Neural crest cell (in vitro differentiated cells): ENCODE measurements at regions not wholly inside any gene's neighbourhood (a gene's known extent, or its start where the extent isn't known, plus 50 kb on each side); places are given as distances from the start of the nearest gene placed in this dataset.

Experiments
- DNase-seq: peaks from one replicate; pipeline ENCODE4 v3.0.0; 2021; ENCODE audit warnings: low read depth, mixed read lengths, low spot score
- H3K27ac Mint-ChIP-seq: one replicate; pipeline ENCODE4 v1.8.0; 2021; ENCODE audit warnings: mild to moderate bottlenecking, mixed read lengths; ENCODE audit not compliant: unreplicated experiment
- H3K27me3 Mint-ChIP-seq: 2 replicates; pipeline ENCODE4 v1.8.0; 2021; ENCODE audit warnings: low read depth, mild to moderate bottlenecking, mixed read lengths
- H3K36me3 Mint-ChIP-seq: 2 replicates; pipeline ENCODE4 v1.8.0; 2021; ENCODE audit warnings: low read depth, mild to moderate bottlenecking, mixed read lengths
- H3K4me1 Mint-ChIP-seq: 2 replicates; pipeline ENCODE4 v1.8.0; 2021; ENCODE audit warnings: mixed read lengths
- H3K4me3 Mint-ChIP-seq: one replicate; pipeline ENCODE4 v1.8.0; 2021; ENCODE audit warnings: mild to moderate bottlenecking, mixed read lengths
- H3K9me3 Mint-ChIP-seq: 2 replicates; pipeline ENCODE4 v1.8.0; 2021; ENCODE audit warnings: mixed read lengths
- TF ChIP-seq, protein P1 (sequence below): fragments of 200-600 bp; sonication (generic); conservative IDR thresholded peaks from 2 replicates; pipeline ENCODE4 v1.5.0; 2021; ENCODE audit warnings: antibody characterized with exemption, mild to moderate bottlenecking

DNA sequence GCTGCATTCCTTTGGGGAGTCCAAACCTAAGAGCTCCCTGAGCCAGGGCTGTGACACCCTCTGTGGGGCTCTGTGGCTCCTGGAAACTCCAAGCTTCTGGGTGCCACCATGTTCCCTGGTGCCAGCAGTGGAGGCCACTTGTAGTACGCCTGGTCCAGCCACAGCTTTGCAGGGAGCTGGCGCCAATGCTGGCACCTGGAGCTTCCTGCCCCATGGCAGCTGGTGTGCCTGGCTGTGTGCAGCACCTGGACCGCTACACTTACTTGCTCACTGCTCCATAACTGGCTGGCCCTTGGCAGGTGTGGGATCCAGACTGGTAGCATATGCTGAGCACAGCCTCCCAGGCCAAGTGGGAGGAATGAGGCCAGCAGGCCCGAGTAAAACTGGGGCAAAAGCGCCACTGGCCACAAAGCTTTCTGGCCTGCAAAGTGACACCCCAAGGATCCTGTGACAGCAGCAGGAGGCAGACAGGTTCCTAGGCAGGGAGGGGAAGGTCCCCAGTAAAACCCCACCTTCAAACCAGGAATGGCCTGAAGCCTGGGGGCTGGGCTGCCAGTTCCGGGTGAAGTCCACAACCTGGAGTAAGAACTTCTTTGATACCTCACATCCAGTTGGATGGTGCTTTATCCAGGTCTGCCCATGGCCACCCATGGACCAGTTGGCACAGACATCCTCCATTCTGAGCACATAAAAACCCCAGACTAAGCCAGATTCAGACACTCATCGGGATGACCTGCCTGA is 461.0 kb downstream of the TBC1D32 start:
- no peak overlapping the region for H3K4me3 Mint-ChIP-seq
- H3K27me3 Mint-ChIP-seq: peaks cover 16% of the 10 kb centered on the region
- H3K27ac Mint-ChIP-seq: no peak overlapping the region
- H3K9me3 Mint-ChIP-seq: no peaks in the 10 kb centered on the region
- DNase-seq: no peak
- H3K4me1 Mint-ChIP-seq: no peaks in the 10 kb centered on the region
- H3K36me3 Mint-ChIP-seq: no peaks in the 10 kb centered on the region
- TF ChIP-seq, protein P1, sequence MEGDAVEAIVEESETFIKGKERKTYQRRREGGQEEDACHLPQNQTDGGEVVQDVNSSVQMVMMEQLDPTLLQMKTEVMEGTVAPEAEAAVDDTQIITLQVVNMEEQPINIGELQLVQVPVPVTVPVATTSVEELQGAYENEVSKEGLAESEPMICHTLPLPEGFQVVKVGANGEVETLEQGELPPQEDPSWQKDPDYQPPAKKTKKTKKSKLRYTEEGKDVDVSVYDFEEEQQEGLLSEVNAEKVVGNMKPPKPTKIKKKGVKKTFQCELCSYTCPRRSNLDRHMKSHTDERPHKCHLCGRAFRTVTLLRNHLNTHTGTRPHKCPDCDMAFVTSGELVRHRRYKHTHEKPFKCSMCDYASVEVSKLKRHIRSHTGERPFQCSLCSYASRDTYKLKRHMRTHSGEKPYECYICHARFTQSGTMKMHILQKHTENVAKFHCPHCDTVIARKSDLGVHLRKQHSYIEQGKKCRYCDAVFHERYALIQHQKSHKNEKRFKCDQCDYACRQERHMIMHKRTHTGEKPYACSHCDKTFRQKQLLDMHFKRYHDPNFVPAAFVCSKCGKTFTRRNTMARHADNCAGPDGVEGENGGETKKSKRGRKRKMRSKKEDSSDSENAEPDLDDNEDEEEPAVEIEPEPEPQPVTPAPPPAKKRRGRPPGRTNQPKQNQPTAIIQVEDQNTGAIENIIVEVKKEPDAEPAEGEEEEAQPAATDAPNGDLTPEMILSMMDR: no peak

DNA sequence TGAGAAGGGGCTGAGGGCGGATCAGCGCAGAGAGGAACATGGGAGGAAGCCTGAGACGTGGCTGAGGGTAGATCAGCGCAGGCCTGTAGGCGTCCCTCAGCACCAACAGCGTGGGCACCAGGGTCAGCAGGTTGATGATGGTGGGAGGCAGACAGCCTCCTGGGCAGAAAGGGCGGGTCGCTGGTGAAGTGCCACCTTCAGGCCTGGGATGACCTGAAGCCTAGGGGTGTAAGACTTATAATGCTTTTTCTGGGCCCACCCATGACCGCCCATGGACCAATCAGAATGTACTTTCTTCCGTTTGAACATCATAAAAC is 462.1 kb downstream of the TBC1D32 start:
- H3K27ac Mint-ChIP-seq: no peak overlapping the region
- no peak overlapping the region for H3K4me3 Mint-ChIP-seq
- DNase-seq: no peak
- H3K9me3 Mint-ChIP-seq: no peaks in the 10 kb centered on the region
- TF ChIP-seq, protein P1: no peak
- H3K27me3 Mint-ChIP-seq: peaks cover 20% of the 10 kb centered on the region
- no peaks in the 10 kb centered on the region for H3K36me3 Mint-ChIP-seq
- no peaks in the 10 kb centered on the region for H3K4me1 Mint-ChIP-seq

DNA sequence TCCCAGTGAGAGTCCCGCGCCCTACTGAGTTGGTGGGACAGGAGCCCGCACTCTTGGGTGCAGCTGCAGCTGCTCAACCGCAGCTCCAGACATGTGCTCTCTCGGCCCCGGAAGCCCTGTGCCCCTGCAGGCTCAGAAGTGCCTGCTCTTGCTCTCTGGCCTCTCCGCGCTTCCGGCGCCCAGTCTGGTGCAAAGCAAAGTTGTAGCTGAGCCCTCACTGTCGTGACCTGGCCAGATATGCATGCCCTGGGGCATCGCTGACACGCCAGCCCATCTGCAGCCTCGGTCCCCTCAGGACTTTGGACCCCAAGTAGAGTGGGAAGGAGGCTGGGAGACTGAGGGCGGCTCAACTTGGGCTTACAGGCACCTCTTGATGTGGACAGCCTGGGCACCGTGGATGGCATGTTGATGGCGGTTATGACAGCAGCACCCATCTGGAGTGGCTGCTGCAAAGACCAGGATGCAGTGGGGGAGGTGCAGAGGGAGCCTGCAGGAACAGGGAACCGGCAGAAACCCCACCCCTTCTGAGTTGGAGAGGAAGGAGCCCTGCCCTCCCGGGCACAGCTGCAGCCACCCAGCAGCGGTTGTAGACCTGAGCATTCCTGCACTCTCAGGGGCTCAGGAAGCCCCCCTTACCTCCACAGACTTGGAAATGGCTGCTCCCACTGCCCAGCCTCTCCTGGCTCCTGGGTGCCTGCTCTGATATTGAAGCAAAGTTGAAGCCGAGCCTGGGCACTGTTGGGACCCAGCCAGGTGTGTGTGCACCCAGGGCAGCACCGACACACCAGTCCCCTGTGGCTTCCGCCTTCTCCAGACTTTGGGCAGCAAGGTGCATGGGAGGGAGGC is 462.6 kb downstream of the TBC1D32 start:
- Mint-ChIP-seq H3K27ac (no peak overlapping the region), H3K36me3 (no peaks in the 10 kb centered on the region), H3K4me3 (no peak overlapping the region), H3K9me3 (no peaks in the 10 kb centered on the region), H3K4me1 (no peaks in the 10 kb centered on the region), H3K27me3 (peaks cover 22% of the 10 kb centered on the region)
- no peak for DNase-seq
- TF ChIP-seq, protein P1: no peak

DNA sequence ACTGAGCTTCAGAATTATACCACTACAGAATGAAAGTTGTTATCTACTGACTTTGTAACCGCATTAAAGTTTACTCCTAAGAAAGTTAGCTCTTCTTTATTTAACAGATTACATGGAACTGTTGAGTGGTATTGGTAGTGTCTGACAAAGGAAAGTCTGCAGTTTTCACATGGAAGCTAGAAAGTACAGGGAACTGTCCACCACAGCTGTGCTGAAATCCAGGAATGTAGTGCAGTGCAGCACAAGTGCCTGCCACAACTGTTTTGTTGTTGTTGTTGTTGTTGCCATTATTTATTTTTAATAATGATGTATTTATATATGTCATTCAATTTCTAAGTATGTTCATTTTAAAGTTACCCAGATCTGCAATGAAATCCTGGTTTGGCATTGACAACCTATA is 464.9 kb downstream of the TBC1D32 start:
- H3K4me3 Mint-ChIP-seq: no peak overlapping the region

DNA sequence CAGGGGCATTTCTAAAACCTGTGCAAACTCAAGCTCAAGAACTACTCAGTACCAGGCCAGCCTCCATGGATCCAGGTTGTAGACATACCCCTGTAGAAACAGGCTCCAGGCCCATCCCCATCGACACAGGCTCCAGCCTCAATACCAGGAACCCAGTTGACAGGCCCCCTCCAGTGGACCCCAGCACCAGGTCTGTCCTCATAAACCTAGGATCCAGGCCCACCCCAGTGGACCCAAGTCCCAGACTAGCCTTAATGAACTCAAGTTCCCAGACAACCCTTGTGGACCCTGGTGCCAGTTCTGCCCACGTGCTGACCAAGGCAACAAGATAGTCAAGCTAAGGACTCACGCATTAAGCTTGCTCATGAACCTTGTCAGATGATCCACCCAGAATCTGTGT is 476.9 kb downstream of the TBC1D32 start:
- H3K27ac Mint-ChIP-seq: no peak overlapping the region
- TF ChIP-seq, protein P1: no peak
- H3K4me1 Mint-ChIP-seq: no peaks in the 10 kb centered on the region
- H3K4me3 Mint-ChIP-seq: no peak overlapping the region
- no peaks in the 10 kb centered on the region for H3K36me3 Mint-ChIP-seq
- DNase-seq: no peak
- no peaks in the 10 kb centered on the region for H3K9me3 Mint-ChIP-seq
- no peaks in the 10 kb centered on the region for H3K27me3 Mint-ChIP-seq

More for the DNA sequence above, 464.9 kb downstream of the TBC1D32 start:
- Mint-ChIP-seq H3K27ac (no peak overlapping the region), H3K27me3 (peaks cover 24% of the 10 kb centered on the region), H3K4me1 (no peaks in the 10 kb centered on the region), H3K36me3 (no peaks in the 10 kb centered on the region), H3K9me3 (no peaks in the 10 kb centered on the region)
- TF ChIP-seq, protein P1: no peak
- DNase-seq: peak; percentile 11
